NCI-H1417 (cell line): ENCODE measurements at regions not wholly inside any gene's neighbourhood (a gene's known extent, or its start where the extent isn't known, plus 50 kb on each side); places are given as distances from the start of the nearest gene placed in this dataset.

Experiments used
- DNase-seq, 3 experiments: peaks; one replicate each; lab custom pipeline; 2025; lab: John Stamatoyannopoulos, UW

- no peak for DNase-seq
Observed at GRCh38 chr1:9179463-9180110, 50.7 kb upstream of the GPR157 start.

- no peak for DNase-seq
Observed at GRCh38 chr1:9180111-9180819, 51.4 kb upstream of the GPR157 start.

- DNase-seq = peak in 2 of 3 experiments; percentile 34 to 54
Observed at GRCh38 chr1:9181176-9181906, 52.4 kb upstream of the GPR157 start.

- peak in 2 of 3 experiments; percentile 59 to 63 for DNase-seq
Observed at GRCh38 chr1:9181990-9182783, 52.4 kb upstream of the H6PD start.

- no peak for DNase-seq
Observed at GRCh38 chr1:9182784-9183257, 51.8 kb upstream of the H6PD start.

- no peak for DNase-seq
Observed at GRCh38 chr1:9183441-9183840, 51.1 kb upstream of the H6PD start.

- DNase-seq = no peak
Observed at GRCh38 chr1:9183898-9184297, 50.7 kb upstream of the H6PD start.

- no peak for DNase-seq
Observed at GRCh38 chr1:9184749-9185148, 49.8 kb upstream of the H6PD start.
